H1 (cell line): ENCODE measurements at regions not wholly inside any gene's neighbourhood (a gene's known extent, or its start where the extent isn't known, plus 50 kb on each side); places are given as distances from the start of the nearest gene placed in this dataset.

Source experiments
- BACH1 ChIP-seq: IDR thresholded peaks from 2 replicates; pipeline ENCODE4 v1.6.1; 2012; ENCODE audit warnings: low read length, improper control_type of control experiment
- CREB1 ChIP-seq: IDR thresholded peaks from 2 replicates; pipeline ENCODE4 v1.6.1; 2012; ENCODE audit warnings: inconsistent platforms
- USF2 ChIP-seq: IDR thresholded peaks from 2 replicates; pipeline ENCODE4 v1.6.1; 2011; ENCODE audit warnings: low read length, improper control_type of control experiment
- TF ChIP-seq, protein P1 (sequence below), 3 experiments: IDR thresholded peaks; 1 replicate in 2 of 3; 2 replicates in 1 of 3; pipeline versions ENCODE4 v1.5.1 to v1.6.1; 2011; ENCODE audit warnings: low read length in 3 of 3, mild to moderate bottlenecking in 3 of 3, inconsistent platforms in 2 of 3, low read depth in 1 of 3, moderate library complexity in 1 of 3; ENCODE audit not compliant: insufficient read depth in 1 of 3; ENCODE audit errors: control extremely low read depth in 1 of 3

GRCh38 chr2:160606341-160606740 lies 112.7 kb upstream of the RBMS1 start (continued):
- TF ChIP-seq USF2 (no peak), CREB1 (no peak), BACH1 (no peak)
- TF ChIP-seq, protein P1, sequence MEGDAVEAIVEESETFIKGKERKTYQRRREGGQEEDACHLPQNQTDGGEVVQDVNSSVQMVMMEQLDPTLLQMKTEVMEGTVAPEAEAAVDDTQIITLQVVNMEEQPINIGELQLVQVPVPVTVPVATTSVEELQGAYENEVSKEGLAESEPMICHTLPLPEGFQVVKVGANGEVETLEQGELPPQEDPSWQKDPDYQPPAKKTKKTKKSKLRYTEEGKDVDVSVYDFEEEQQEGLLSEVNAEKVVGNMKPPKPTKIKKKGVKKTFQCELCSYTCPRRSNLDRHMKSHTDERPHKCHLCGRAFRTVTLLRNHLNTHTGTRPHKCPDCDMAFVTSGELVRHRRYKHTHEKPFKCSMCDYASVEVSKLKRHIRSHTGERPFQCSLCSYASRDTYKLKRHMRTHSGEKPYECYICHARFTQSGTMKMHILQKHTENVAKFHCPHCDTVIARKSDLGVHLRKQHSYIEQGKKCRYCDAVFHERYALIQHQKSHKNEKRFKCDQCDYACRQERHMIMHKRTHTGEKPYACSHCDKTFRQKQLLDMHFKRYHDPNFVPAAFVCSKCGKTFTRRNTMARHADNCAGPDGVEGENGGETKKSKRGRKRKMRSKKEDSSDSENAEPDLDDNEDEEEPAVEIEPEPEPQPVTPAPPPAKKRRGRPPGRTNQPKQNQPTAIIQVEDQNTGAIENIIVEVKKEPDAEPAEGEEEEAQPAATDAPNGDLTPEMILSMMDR (IDR thresholded peaks at IDR 0.05; ENCODE audit: control extremely low read depth in 1 of 3, insufficient read depth in 1 of 3, low read depth in 1 of 3, low read length in 3 of 3) = no peak
